GM12892 (cell line): ENCODE measurements at regions not wholly inside any gene's neighbourhood (a gene's known extent, or its start where the extent isn't known, plus 50 kb on each side); places are given as distances from the start of the nearest gene placed in this dataset.

Source experiments
- POLR2A ChIP-seq: IDR thresholded peaks from 2 replicates; pipeline ENCODE4 v1.6.1; 2011; ENCODE audit warnings: low read depth, low read length, control low read depth
- POLR2AphosphoS5 ChIP-seq: IDR thresholded peaks from 2 replicates; pipeline ENCODE4 v1.6.1; 2011; ENCODE audit warnings: low read depth, low read length, control low read depth
- TAF1 ChIP-seq: IDR thresholded peaks from 2 replicates; pipeline ENCODE4 v1.6.1; 2011; ENCODE audit warnings: low read depth, mild to moderate bottlenecking, control low read depth, low read length, borderline replicate concordance

DNA sequence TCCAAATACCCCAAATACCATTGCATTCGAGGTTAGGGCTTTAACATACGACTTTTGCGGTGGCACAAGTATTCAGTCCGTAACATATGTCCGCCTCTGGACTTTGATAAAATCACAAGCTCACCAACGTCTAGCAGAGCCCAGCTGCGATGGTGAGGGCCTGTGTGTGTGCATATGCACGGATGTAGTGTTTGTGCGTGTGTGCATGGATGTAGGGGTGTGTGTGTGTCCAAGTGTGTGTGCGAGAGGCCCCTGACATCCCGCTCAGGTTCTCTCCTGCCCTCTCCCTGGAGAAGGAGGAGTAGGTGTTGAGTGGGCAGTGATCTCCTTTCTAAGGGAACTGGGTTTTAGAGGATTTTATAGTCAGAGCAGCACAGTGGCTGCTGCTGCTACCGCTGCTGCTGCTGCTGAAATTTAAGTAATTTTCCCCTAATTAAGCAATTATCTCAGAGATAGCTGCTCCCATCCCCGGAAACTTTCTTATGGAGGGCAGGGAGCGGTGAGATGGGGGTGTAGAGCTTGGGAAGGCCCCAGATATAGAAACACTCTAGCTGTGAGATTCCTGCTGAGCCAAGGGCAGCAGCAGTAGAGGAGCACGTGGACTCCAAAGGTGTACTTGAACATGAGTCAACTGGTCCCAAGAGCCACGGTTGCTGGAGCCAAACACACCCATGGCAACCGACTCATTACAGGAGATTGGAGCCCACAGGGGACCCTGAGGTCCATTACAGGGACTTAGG is 121.7 kb upstream of the SDK2 start:
- TF ChIP-seq POLR2A (no peak), TAF1 (no peak), POLR2AphosphoS5 (no peak)
